ENCODE measurements at regions not wholly inside any gene's neighbourhood (a gene's known extent, or its start where the extent isn't known, plus 50 kb on each side); places are given as distances from the start of the nearest gene placed in this dataset.
"Not testable (repeated sequence)": the region's sequence is repeated elsewhere in the genome, so short reads cannot be mapped to it uniquely, and the experiment has no call there.

GRCh38 chr3:159886530-159886929, 102.1 kb upstream of the IL12A start:
- intact Hi-C loops (cut with DNase I): loop anchor here (5.0 kb wide), 1 partner anchor 121 kb away; no protein-coding TSS in a partner anchor

GRCh38 chr3:159887168-159887567, 101.5 kb upstream of the IL12A start:
- intact Hi-C loops (cut with DNase I): loop anchor here (5.0 kb wide), 1 partner anchor 120 kb away; no protein-coding TSS in a partner anchor
- peak in 1 of 42 donors; percentile 1 for DNase-seq

More at GRCh38 chr3:159886530-159886929, 102.1 kb upstream of the IL12A start:
- DNase-seq: not testable (repeated sequence)

GRCh38 chr3:159887911-159888310, 100.7 kb upstream of the IL12A start:
- intact Hi-C loops (cut with DNase I): loop anchor here (5.0 kb wide), 1 partner anchor 119 kb away; no protein-coding TSS in a partner anchor
- no peak for DNase-seq

- peak in 12 of 42 donors; percentile 41 to 68 (median 50) for DNase-seq
- intact Hi-C loops (cut with DNase I): no loop called here
Observed at GRCh38 chr3:159892171-159892795, 96.4 kb upstream of the IL12A start.

GRCh38 chr3:159892801-159893200, 95.8 kb upstream of the IL12A start:
- DNase-seq: no peak
- intact Hi-C loops (cut with DNase I): no loop called here

- intact Hi-C loops (cut with DNase I): no loop called here
- peak in 16 of 42 donors; percentile 31 to 84 (median 56) for DNase-seq
Observed at GRCh38 chr3:159894386-159894785, 94.2 kb upstream of the IL12A start.

- intact Hi-C loops (cut with DNase I): no loop called here
Observed at GRCh38 chr3:159895430-159895829, 93.2 kb upstream of the IL12A start.

GRCh38 chr3:159896543-159896942, 92.1 kb upstream of the IL12A start:
- DNase-seq: no peak

More at GRCh38 chr3:159895430-159895829, 93.2 kb upstream of the IL12A start:
- no peak for DNase-seq

GRCh38 chr3:159897331-159898075, 91.1 kb upstream of the IL12A start:
- no peak for DNase-seq
- intact Hi-C loops (cut with DNase I): no loop called here

More at GRCh38 chr3:159896543-159896942, 92.1 kb upstream of the IL12A start:
- intact Hi-C loops (cut with DNase I): no loop called here

- DNase-seq: no peak
- intact Hi-C loops (cut with DNase I): no loop called here
Observed at GRCh38 chr3:159898147-159898546, 90.5 kb upstream of the IL12A start.

GRCh38 chr3:159899166-159899565, 89.5 kb upstream of the IL12A start:
- no peak for DNase-seq
- intact Hi-C loops (cut with DNase I): no loop called here

GRCh38 chr3:159902546-159903314, 85.9 kb upstream of the IL12A start:
- intact Hi-C loops (cut with DNase I): no loop called here
- DNase-seq: no peak

- DNase-seq: no peak
- intact Hi-C loops (cut with DNase I): no loop called here
Observed at GRCh38 chr3:159904455-159904854, 84.2 kb upstream of the IL12A start.

GRCh38 chr3:159904911-159905310, 83.7 kb upstream of the IL12A start:
- intact Hi-C loops (cut with DNase I): no loop called here

GRCh38 chr3:159907828-159908227, 80.8 kb upstream of the IL12A start:
- intact Hi-C loops (cut with DNase I): no loop called here
- no peak for DNase-seq

More at GRCh38 chr3:159904911-159905310, 83.7 kb upstream of the IL12A start:
- no peak for DNase-seq

GRCh38 chr3:159910991-159911663, 77.5 kb upstream of the IL12A start:
- DNase-seq: no peak
- intact Hi-C loops (cut with DNase I): no loop called here

GRCh38 chr3:159911664-159912037, 77.0 kb upstream of the IL12A start:
- no peak for DNase-seq
- intact Hi-C loops (cut with DNase I): no loop called here

GRCh38 chr3:159913712-159914414, 74.8 kb upstream of the IL12A start:
- no peak for DNase-seq
- intact Hi-C loops (cut with DNase I): no loop called here

- DNase-seq: no peak
Observed at GRCh38 chr3:159914426-159914825, 74.2 kb upstream of the IL12A start.

More at GRCh38 chr3:159914426-159914825, 74.2 kb upstream of the IL12A start:
- intact Hi-C loops (cut with DNase I): no loop called here
